ENCODE measurements at regions not wholly inside any gene's neighbourhood (a gene's known extent, or its start where the extent isn't known, plus 50 kb on each side); places are given as distances from the start of the nearest gene placed in this dataset.

DNA sequence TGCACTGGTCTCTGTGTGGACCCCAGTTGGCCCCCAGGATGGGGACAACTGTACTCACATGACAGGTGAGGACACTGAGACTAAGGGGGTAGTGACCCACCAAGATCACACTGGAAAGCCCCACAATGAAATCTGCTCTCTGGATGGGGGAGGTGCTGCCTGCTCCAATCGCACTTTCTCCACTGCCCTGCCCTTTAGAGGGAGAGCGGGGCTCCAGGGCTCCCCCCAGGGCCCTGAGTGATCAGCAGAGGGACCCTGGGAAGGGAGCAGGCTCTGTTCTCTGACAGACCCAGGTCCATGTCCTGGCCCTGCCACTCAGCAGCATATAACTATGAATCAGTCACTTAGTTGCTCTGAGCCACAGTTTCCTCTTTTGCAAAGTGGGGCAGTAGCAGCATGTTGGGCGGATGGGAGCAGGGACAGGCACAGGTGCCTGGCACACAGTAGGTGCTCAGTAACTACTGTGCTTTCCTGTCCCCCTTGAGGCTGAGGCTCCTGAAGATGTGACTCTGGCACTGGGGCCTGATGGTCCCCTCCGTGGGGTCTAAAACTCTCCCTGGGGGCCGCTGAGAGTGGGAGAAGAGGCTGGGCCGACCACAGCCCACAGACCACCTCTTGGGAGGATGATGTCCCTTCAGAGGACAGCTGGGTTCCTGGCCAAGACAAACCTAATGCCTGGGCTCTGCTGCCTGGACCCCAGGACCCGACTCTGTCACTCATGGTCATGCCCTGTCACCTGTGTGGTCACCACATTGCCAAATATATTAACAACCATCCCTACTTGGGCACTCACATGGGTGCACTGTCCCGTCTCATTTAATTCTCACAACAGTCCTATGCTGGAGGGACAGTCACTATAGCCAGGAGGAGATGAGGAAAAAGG, 222.7 kb downstream of the PTPRU start:
- TF ChIP-seq CTCF (optimal IDR thresholded peaks at IDR 0.05 in 1 of 3, IDR thresholded peaks at IDR 0.05 in 1 of 3, conservative IDR thresholded peaks at IDR 0.05 in 1 of 3; ENCODE audit: extremely low read depth in 1 of 3, insufficient read depth in 2 of 3, low read length in 3 of 3), result no peak
- no peak for TF ChIP-seq EZH2 (IDR thresholded peaks at IDR 0.05; ENCODE audit: low read length)

Data from keratinocyte (primary cell).